HG02678 (cell line): ENCODE measurements at regions not wholly inside any gene's neighbourhood (a gene's known extent, or its start where the extent isn't known, plus 50 kb on each side); places are given as distances from the start of the nearest gene placed in this dataset.
"Not testable (repeated sequence)": the region's sequence is repeated elsewhere in the genome, so short reads cannot be mapped to it uniquely, and the experiment has no call there.

Source experiments
- ATAC-seq: cut with Tn5 transposase; IDR thresholded peaks from one replicate; pipeline ENCODE4 v1.9.1; 2021; ENCODE audit warnings: mild to moderate bottlenecking, moderate library complexity; ENCODE audit not compliant: unreplicated experiment

DNA sequence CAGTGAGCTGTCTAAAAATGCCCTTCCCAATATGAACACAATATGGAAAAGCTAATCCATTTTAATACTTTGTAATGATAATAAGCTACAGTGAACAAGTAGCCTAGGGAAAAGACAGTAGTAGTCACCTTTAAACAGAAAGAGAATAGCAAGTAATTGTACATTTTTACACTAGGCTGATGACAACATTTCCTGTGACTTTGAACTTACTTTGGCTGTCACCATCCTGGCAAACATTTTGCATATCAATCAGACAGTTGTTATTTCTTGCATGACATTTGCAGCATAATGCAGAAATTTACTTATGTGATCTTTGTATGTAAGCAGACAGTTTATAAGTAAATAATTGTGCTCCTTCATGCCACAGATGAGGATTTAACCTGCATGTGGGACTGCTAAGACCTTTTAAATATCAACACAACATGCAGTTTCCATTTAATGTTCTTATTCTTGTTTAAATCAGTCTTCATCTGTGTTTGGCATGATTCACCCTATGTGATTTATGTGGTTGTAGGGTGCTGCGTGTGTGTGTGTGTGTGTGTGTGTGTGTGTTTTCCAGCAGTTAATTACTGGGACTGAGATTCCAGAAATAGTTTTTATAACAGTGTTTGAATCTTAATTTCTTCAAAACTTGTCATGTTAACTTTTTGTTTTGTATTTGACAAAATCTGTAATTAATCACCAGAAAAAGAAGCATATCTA is 997.1 kb upstream of the ARRDC3 start:
- ATAC-seq: no peak

DNA sequence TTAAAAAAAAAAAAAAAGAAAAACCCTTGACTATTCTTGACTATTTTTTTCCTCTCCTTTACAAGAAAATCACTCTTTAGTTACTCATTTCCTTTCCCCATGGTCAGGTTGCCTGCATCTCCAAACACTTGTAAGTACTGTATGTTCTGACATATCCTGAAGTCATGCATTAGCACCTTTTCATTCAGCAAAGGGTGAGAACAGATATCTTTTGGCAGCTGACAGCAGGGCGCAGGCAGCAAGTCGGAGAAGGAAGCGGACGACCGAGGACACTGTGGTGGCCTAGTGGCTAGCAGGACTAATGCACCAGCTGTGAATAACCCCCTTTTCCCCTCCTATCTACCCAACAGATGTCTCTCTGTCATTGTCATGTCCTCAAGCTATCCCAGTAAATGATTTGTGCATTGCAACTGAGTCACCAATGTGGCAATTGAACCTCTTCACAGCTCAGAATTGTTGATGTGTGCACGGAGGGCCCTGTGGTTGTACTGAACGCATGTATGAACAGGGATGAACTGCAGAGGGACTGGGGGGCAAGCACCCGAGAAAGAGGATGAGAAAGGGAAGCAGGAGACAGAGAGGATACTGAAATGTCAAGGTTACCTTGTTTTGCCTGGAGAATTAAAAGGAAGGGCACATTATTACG is 996.0 kb upstream of the ARRDC3 start:
- no peak for ATAC-seq

DNA sequence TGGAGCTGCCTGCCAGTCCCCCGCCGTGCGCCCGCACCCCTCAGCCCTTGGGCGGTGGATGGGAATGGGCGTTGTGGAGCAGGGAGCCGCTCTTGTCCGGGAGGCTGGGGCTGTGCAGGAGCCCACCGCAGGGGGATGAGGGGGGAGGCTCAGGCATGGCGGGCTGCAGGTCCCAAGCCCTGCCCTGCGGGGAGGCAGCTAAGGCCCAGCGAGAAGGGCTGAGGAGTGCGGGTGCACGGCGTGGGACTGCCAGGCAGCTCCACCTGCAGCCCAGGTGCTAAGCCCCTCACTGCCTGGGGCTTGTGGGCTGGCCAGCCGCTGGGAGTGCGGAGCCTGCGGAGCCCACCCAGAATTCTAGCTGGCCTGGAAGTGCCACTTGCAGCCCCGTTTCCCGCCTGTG is 991.7 kb upstream of the ARRDC3 start:
- no peak for ATAC-seq

DNA sequence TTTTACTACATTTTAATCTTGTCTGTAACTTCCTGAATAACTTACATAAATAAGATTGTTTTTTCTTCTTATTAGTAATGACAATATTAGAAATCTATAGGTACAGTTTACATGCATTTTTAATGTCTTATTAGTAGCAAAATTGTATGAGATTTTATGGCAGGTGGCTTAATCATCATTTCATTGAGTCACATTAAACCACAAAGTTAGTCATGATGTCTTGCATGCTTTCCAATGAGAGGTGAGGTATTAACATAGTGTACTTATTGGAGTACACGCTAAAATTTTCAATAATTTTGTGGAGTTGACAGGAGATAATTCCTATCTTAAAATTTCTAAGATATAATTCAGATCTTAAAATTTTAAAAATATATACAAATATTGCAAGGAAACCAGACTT is 989.6 kb upstream of the ARRDC3 start:
- no peak for ATAC-seq

DNA sequence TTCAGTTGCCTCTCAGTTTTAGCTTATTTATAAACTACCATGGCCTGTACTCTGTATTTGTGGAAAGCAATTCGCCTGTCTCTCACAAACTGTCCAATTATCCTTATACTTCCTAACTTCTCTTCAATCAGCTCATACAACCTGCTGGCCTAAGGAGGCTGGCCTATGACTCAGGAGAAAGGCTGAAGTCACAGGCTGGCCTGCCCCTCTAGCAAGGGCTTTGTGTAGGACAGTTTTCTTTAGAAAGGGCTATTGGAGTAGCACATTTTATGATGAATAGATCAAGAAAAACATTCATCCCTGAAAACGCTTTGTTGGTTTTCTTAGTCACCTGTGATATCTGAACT is 988.7 kb upstream of the ARRDC3 start:
- ATAC-seq: no peak

DNA sequence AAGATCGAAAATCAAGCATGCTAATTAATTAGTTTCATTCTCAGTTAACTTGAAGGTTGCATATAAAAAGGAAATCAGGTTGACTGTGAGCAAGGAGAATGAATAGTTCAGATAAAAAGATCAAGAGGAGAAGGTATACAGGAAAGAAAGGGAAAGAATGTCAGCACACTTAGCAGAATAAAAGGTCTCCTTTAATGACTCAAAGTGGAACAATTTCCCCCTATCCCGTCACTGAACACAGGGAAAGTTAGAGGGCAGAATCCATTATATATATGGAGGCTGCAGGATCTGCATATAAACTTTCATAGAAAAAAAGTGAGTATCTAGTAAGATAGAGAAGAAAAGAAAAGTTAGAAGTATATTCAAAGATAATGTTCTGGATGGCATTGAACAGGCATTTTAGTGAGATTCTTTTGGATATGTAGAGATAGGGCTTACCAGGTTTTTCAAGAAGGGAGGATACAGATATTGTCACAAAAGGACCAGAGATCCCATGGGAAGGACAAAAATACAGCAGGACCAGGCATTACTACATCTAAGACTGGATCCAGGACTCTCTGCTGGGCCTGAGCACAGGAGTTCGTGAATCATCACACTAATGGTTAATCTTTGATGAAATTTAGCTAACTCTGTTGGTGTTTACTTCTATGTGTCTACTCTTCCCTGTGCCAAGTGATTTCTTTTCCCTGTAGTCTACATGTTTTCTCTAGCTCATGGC is 988.2 kb upstream of the ARRDC3 start:
- no peak for ATAC-seq

DNA sequence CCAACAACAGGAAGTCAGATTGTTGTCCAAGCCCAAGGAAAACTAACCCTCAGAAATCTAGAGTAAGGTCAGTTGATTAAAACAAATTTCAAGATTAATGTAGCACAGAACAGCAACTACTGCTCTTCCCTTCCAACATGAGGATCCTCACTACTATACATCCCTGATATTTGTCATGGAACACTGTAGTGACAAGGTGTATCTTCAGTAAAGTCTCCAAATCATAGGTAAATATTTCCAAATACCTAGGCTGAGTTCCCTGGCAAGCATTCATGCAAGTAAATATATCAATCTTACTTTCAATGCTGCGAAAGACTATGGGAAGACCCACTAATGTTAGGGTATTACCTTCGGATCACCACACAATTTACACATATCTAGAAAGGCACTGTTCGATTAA is 986.9 kb upstream of the ARRDC3 start:
- no peak for ATAC-seq

DNA sequence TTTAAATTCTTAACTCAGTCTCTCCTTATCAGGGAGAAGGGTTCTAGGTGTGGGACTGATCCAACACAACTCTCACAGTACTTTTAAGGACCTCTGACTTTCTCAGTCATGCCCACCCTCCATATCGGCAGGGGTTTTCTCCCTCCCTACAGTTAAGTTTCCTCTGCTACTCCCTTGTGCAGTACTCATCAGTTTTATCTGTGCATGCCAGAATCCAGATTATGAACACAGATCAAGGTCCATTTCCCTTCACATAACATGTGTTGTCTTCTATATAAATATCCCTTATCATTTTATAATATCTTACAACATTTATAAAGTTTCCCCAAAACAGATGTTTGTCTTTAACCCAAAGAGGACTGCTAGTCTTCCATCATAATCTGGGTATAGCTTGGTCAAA is 986.5 kb upstream of the ARRDC3 start:
- ATAC-seq: no peak

DNA sequence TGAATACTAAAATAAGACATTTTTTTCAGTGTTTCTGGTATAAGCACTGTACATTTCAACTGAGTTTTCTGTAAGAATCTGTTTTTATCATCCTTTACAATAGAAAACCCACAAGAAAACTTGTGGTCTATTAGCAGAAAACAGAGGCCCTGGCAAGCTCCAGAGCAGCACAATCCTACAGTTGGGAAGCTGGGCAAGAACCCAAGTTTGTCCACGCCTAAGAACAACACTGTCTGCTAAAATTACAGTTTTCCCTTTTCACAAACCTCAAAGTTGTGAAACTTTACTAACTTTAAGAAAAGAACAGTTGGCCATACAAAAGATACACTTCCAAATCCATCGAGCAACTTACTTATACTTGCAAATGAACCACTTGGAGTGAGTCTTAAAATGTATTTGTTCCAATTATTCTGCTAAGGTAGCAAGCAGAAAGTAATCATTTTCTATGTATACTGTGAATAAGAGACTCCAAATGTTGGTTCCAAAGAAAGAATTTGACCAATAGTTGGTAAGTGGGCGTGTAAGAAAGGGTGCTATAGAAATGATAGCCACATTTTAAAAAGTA is 982.0 kb upstream of the ARRDC3 start:
- ATAC-seq: no peak

DNA sequence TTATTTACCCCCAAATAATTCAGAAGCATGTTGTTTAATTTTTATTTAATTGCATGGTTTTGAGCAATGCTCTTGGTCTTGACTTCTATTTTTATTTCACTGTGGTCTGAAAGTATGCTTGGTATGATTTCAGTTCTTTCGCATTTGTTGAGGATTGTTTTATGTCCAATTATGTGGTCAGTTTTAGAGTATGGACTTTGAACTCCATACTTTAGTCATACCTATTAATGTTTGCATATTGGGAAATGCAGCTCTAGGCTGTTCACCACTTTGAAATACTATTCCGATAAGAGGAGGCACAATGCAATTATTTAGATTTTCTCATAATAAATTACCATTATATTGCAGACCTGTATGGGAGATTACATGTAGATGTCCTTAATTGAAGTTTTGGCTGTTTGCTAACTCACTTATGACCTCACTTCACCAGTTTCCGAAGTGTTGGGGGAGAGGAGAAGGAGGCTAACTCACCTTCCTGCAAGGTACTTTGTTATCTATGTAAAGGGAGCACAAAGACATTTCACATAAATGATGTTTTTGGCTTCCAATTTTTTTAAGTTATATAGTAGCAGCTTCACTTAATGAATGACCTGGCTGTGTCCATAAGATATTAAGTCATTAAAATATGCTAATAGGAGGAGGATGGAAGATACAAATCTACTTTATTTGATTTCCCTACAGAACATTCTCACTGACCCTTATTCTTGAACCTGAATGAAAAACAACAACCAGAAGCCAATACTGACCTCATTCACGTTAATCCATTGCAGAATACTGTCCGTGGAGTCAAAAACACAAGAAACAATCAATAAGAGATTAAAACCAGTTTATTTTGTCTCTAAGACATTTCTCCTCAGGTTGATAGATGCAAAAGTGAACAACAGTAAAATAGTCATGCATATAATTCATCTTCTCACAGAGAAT is 970.3 kb upstream of the ARRDC3 start:
- no peak for ATAC-seq

DNA sequence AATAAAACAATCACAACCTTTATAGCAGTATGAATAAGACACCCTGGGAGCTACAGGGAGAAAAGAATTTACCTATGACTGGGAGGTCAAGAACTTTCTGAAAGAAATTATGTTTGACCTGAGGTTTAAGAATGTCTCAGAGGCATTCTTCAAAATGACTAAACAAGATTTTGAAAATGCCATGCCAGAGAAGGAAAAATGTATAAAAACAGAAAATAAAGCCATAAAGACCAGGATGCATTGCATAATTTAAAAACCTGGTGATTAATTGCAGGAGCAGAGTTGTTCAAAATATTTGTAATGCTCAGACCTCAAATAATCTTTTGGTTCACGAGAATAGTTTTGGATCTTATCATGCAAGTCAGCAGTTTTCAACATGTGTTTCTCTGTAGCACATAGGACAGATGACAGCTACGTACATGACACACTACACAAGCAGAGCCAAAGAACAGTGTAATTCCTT is 954.7 kb upstream of the ARRDC3 start:
- no peak for ATAC-seq

DNA sequence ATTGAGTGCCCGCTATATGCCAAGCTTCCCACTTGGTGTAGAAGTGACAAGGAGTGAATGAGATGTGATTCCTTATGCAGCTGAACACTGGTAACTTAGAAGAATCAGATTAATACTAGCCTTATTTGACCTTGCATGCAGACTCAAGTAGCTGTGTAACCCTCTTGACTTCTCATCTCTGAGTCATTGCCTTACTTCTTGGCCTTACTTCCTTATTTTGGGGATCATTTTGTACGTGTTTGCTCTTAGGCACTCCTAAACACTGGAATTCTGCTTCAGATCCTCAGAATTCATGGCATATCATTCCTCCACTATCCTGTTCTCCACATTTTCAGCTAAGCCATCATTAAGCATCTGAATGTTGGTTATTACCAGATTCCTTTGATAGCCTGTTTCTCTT is 948.9 kb upstream of the ARRDC3 start:
- no peak for ATAC-seq

DNA sequence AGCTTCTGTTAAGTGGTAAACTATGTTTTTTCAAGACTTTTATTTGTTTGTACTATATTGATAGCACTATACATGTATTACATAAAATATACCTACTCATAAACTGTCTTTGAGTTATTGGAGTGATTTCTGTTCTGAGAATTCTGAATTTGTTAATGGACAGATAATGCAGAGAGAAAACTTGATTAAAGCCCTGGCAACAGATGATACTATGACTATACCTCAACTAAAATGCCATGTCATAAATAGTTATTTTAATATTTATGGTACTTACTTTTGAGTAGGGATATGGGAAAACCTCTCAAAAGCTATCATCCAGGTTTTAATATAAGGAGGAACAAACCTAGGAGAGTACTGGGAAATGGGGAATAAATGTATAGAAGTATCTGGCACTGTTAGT is 947.2 kb upstream of the ARRDC3 start:
- no peak for ATAC-seq

DNA sequence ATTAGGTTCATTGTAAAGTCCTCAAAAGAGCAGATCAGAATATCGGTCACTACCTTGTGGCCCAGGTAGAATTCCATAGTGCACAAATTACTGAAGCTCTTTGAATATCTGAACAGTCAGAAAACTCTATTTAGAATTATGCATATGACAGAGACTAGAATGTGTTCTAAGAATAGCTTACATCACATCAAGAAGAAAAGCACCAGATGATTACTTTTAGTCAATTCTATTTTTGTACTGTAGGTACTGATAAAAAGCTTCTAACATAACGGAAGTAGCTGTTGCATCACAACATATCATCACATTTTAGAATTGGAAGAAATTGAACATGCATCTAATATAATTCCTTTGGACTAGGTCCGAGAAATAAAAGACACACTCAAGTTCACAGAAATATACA is 946.6 kb upstream of the ARRDC3 start:
- no peak for ATAC-seq

DNA sequence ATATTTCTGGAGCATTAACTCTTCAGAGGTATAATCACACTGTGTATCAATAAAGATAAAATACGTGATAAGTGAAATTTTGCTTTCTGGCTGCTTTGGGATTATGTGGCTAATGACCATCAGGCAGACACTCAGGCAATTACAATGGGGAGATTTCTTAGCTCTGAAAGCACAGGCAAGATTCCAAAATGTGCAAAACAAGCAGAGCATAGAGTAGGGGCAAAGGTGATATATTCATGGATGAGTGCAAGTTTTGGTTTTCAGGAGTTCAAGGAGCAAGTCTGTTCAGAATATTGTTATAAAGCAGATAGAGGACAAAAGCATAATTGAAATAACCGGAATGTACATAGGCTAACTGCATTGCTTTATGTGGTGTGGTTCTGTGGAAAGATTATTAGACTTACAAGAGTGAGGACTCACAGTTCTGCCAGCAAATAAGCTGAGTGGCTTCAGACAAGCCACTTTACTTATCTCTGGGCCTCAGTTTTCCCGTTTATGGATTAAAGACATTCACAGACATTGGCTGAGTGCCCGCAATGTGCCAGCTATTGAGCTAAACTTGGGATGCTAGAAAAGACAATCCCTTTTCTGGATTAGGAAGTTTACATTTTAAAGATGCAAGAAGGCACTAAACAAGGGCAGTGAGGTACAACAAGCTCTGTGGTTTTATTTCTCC is 945.6 kb upstream of the ARRDC3 start:
- ATAC-seq: no peak

DNA sequence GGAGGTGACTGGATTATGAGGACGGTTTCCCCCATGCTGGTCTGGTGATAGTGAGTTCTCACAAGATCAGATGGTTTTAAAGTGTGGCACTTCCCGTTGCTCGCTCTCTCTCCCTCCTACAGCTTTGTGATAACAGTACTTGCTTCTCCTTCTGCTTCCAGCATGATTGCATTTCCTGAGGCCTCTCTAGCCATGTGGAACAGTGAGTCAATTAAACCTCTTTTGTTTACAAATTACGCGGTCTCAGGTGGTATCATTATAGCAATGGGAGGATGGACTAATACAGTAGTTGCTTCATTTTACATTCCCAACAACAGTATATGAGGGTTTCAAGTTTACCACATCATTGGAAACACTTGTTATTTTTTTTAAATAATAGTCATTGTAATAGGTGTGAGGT is 937.3 kb upstream of the ARRDC3 start:
- ATAC-seq: no peak

DNA sequence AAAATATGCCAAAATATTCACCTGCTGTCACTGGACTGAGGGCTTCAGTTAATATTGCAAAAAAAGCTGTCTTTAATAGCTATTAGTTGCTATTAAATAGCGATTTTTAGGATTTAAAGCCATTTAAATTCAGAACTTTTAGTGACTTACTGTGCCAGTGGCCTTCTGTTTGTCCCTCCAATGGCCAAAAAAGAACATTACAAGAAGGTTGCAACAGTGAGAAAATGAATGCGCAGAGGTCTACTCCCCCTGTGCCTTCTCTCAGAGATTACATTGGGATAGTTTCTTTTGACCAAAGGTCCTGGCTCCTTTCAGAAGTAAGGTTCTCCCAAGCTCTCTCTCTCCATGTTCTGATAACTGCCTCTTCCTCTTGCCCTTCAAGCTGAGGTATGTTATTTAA is 930.3 kb upstream of the ARRDC3 start:
- ATAC-seq: no peak

DNA sequence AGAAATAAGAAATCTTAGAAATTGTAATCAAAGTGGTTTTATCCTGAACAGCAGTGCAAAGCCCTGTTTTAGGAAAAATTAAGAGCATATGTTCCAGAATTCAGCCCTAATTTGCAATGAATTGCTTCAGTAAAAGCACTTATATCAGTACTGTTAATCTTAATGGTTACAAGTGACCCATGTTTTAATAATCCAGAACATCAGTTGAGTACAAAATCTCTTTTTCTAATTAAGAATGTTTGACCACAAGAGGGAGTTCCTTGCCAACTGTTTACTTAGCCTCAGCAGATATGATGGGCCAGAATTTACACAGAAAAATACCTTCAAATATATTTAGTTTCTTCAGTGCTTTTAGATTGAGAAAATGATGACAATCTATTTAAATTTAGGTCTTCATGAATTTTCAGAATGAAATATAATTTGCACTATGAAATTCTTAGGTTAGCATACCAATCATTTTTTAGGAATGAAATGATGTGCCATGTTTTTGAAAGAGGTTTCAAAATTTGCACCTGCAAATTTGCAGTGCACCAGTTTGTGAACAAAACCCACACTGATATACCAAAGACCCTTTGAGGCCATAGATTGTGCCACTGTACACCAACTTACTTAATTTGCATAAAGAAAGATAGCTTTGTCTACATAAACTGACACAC is 926.3 kb upstream of the ARRDC3 start:
- ATAC-seq: no peak

DNA sequence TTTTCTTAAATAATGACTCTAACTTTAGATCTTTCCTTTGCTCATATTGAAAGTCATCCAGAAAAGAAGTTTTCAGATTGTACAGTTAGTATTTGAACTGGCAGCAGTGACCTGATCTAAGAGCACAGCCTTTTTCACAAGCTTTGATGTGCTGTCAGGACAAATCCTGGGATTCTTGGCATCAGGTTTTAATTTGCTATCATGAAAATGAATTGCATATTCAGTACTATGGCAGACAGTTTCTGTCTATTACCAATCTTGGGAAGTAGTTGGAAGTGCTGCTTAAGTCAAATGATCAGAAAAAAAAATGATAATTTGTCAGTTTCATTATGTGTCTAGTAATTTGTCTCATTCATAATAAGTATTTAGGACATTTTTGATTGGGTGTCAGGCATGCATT is 925.6 kb upstream of the ARRDC3 start:
- no peak for ATAC-seq

DNA sequence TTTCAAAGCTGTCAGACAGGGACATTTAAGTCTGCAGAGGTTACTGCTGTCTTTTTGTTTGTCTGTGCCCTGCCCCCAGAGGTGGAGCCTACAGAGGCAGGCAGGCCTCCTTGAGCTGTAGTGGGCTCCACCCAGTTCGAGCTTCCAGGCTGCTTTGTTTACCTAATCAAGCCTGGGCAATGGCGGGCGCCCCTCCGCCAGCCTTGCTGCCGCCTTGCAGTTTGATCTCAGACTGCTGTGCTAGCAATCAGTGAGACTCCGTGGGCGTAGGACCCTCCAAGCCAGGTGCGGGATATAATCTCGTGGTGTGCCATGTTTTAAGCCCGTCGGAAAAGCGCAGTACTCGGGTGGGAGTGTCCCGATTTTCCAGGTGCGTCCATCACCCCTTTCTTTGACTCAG is 919.2 kb upstream of the ARRDC3 start:
- not testable (repeated sequence) for ATAC-seq
